ENCODE measurements at regions not wholly inside any gene's neighbourhood (a gene's known extent, or its start where the extent isn't known, plus 50 kb on each side); places are given as distances from the start of the nearest gene placed in this dataset.
A peak's percentile ranks its signal among the peaks of the same experiment; 100 is the strongest.

DNA sequence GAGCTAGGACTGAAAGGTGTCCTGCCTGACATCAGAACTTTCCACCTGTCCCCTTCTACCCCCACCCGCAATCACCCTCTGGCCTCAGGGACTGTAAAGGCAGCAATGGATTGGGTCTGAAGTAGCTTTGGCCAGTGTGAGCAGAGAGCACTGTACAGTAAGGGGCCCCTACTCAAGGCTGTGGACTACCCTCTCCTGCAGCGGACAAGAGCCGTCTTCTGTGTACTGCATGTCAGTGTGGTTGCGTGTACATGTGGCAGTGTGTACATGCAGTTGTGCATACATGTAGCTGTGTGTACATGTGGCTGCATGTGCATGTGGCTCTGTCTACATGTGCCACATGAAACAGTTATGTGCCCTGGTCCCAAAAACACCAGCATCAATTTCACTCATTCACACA lies 205.9 kb upstream of the LINGO1 start:
- H3K36me3 ChIP-seq (ENCODE audit: control insufficient read depth, insufficient read depth, low read length): no peaks in the 10 kb centered on the region
- TF ChIP-seq, protein P1, sequence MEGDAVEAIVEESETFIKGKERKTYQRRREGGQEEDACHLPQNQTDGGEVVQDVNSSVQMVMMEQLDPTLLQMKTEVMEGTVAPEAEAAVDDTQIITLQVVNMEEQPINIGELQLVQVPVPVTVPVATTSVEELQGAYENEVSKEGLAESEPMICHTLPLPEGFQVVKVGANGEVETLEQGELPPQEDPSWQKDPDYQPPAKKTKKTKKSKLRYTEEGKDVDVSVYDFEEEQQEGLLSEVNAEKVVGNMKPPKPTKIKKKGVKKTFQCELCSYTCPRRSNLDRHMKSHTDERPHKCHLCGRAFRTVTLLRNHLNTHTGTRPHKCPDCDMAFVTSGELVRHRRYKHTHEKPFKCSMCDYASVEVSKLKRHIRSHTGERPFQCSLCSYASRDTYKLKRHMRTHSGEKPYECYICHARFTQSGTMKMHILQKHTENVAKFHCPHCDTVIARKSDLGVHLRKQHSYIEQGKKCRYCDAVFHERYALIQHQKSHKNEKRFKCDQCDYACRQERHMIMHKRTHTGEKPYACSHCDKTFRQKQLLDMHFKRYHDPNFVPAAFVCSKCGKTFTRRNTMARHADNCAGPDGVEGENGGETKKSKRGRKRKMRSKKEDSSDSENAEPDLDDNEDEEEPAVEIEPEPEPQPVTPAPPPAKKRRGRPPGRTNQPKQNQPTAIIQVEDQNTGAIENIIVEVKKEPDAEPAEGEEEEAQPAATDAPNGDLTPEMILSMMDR (IDR thresholded peaks at IDR 0.05; ENCODE audit: insufficient read depth, low read length, severe bottlenecking): no peak
- no peak overlapping the region for H3K4me3 ChIP-seq (ENCODE audit: low read depth, low read length)
- FAIRE-seq: no peak
- DNase-seq (ENCODE audit: low read depth): no peak
- peaks cover 8% of the 10 kb centered on the region for H3K27me3 ChIP-seq (ENCODE audit: control insufficient read depth, insufficient read depth, low read length)

DNA sequence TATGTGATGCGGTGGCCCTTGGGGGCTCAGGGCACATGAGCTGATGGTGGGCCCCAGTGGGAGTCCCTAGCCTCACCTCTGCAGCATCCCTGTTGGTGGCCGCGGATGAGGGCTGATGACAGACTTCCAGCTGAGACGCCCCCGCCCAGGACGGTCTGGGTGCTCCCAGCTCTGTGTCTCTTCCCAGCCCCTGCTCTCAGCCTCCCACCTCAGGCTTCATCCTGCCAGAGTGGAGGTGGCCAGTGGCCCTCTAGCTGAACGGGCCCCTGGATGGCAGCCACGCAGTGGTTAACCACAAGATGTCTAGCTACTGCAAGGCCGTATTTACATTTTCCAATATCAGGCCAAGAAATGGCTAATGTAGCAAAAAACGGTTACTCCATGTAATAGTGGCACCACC lies 205.3 kb upstream of the LINGO1 start:
- H3K27me3 ChIP-seq (ENCODE audit: control insufficient read depth, insufficient read depth, low read length): peaks cover 8% of the 10 kb centered on the region
- H3K4me3 ChIP-seq (ENCODE audit: low read depth, low read length): no peak overlapping the region
- H3K36me3 ChIP-seq (ENCODE audit: control insufficient read depth, insufficient read depth, low read length): no peaks in the 10 kb centered on the region
- TF ChIP-seq, protein P1 (IDR thresholded peaks at IDR 0.05; ENCODE audit: insufficient read depth, low read length, severe bottlenecking): no peak
- FAIRE-seq: no peak
- DNase-seq (ENCODE audit: low read depth): no peak

DNA sequence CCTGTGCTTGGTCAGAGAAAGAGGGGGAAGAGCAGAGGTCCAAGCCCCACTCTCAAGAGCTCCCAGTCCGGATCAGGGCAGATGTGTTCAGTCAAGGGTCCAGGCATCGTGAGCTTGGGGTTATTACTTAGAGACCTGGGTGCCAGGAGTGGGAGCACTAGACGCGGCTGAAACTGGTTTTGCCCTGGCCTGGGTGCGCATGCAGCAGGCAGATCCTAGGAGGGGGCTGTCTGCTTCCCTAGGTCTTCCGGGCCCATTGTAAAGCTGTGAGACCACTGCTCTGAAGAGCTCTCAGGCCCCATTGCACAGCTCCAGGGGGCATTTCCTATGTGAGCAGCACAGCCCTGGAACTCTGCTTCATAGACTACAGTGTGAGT lies 204.9 kb upstream of the LINGO1 start:
- TF ChIP-seq, protein P1 (IDR thresholded peaks at IDR 0.05; ENCODE audit: insufficient read depth, low read length, severe bottlenecking): no peak
- DNase-seq (ENCODE audit: low read depth) (no peak), FAIRE-seq (no peak)
- no peaks in the 10 kb centered on the region for H3K36me3 ChIP-seq (ENCODE audit: control insufficient read depth, insufficient read depth, low read length)
- H3K4me3 ChIP-seq (ENCODE audit: low read depth, low read length): no peak overlapping the region
- peaks cover 8% of the 10 kb centered on the region for H3K27me3 ChIP-seq (ENCODE audit: control insufficient read depth, insufficient read depth, low read length)

DNA sequence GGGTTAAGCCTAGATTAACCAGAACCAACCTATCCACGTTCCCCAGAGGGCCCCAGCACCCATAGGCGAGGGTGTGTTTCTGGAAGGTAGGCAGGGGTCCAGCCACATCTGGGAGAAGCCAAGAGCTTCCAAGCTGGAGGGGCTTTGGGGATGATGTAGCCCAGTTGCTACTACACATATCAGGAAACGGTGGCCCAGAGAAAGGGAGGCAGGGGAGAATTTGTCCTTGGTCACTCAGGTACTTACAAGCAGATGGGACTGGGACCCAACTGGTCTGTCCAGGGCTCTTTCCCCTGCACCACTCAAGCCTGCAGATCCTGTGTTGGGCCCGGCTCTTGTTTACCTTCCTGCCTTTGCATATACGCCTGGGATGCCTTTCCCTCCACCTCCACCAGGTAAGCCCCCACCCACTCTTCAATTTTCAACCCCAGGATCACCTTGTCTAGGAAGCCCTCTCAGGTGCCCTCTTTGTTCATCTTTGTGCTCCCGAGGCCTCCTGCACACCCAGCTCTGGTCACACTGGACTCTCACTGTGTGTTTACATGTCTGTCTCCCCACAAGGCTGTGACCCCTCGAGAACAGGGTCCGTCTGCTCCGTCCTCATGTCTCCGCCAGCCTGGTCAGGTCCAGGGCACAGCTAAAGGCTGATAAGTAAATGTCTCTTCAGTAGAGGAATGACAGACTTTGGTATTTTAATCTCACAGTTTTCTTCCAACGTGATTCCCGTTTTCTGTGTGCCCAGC lies 204.4 kb upstream of the LINGO1 start:
- H3K36me3 ChIP-seq (ENCODE audit: control insufficient read depth, insufficient read depth, low read length): no peaks in the 10 kb centered on the region
- TF ChIP-seq, protein P1 (IDR thresholded peaks at IDR 0.05; ENCODE audit: insufficient read depth, low read length, severe bottlenecking): no peak
- no peak overlapping the region for H3K4me3 ChIP-seq (ENCODE audit: low read depth, low read length)
- FAIRE-seq (no peak), DNase-seq (ENCODE audit: low read depth) (no peak)
- peaks cover 8% of the 10 kb centered on the region for H3K27me3 ChIP-seq (ENCODE audit: control insufficient read depth, insufficient read depth, low read length)

DNA sequence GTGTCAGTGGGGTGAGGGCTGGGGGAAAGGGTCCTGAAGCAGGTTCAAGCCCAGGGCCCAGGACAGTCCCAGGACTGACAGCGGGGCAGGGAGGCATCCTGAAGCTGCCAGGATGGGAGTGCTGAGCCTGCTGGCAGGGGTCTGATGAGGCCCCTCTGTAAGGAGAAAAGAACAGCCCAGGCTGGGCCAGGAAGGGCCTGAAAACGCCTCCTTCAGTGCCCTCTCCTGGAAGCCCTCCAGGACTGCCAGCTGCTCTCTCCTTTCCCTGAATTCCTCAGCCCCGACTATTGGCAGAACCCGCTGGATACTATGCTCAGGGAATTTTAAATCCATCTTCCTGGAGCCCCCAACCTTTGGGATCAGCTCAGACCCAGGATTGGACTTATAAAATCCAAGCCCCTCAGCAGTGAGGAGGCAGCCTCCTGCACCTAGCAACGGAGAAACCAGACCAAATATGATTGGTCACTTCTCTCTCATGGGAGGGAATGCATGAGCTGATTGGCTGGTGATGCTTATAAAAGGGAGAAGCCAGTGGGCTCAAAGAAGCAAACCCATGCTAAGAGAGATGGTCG lies 203.5 kb upstream of the LINGO1 start:
- TF ChIP-seq, protein P1 (IDR thresholded peaks at IDR 0.05; ENCODE audit: insufficient read depth, low read length, severe bottlenecking): no peak
- Histone ChIP-seq H3K36me3 (ENCODE audit: control insufficient read depth, insufficient read depth, low read length) (no peaks in the 10 kb centered on the region), H3K27me3 (ENCODE audit: control insufficient read depth, insufficient read depth, low read length) (peaks cover 8% of the 10 kb centered on the region), H3K4me3 (ENCODE audit: low read depth, low read length) (no peak overlapping the region)
- DNase-seq (ENCODE audit: low read depth) (peak; percentile 9), FAIRE-seq (no peak)
